Ammon's horn (tissue), 1 donor: ENCODE measurements at regions not wholly inside any gene's neighbourhood (a gene's known extent, or its start where the extent isn't known, plus 50 kb on each side); places are given as distances from the start of the nearest gene placed in this dataset.

Experiments
- DNase-seq: peaks from one replicate; pipeline ENCODE4 v3.0.0-alpha.2; 2016; ENCODE audit warnings: low spot score

GRCh38 chr1:22285549-22286396, 142.9 kb upstream of the WNT4 start:
- DNase-seq, result no peak

GRCh38 chr1:22286491-22286890, 143.6 kb upstream of the WNT4 start:
- no peak for DNase-seq

GRCh38 chr1:22287273-22287672, 144.4 kb upstream of the WNT4 start:
- no peak for DNase-seq

- DNase-seq, result no peak
These were observed 145.1 kb upstream of the WNT4 start for GRCh38 chr1:22287946-22288520.

GRCh38 chr1:22288593-22289241, 145.8 kb upstream of the WNT4 start:
- DNase-seq, result no peak

GRCh38 chr1:22289307-22289995, 146.6 kb upstream of the WNT4 start:
- DNase-seq, result no peak

GRCh38 chr1:22290157-22290556, 147.3 kb upstream of the WNT4 start:
- no peak for DNase-seq

GRCh38 chr1:22290611-22291010, 147.7 kb upstream of the WNT4 start:
- DNase-seq, result no peak

- DNase-seq, result no peak
These were observed 148.2 kb upstream of the WNT4 start for GRCh38 chr1:22291057-22291456.

GRCh38 chr1:22291494-22291893, 148.6 kb upstream of the WNT4 start:
- DNase-seq, result no peak

- no peak for DNase-seq
These were observed 149.3 kb upstream of the WNT4 start for GRCh38 chr1:22292011-22292788.

GRCh38 chr1:22295396-22295795, 152.5 kb upstream of the WNT4 start:
- DNase-seq, result no peak

GRCh38 chr1:22295856-22296255, 153.0 kb upstream of the WNT4 start:
- DNase-seq, result no peak

GRCh38 chr1:22296701-22297591, 154.0 kb upstream of the WNT4 start:
- no peak for DNase-seq

- no peak for DNase-seq
These were observed 153.7 kb upstream of the ZBTB40 start for GRCh38 chr1:22297999-22298398.

- no peak for DNase-seq
These were observed 147.8 kb upstream of the ZBTB40 start for GRCh38 chr1:22303816-22304215.

GRCh38 chr1:22309572-22309971, 142.1 kb upstream of the ZBTB40 start:
- no peak for DNase-seq

GRCh38 chr1:22311461-22311860, 140.2 kb upstream of the ZBTB40 start:
- DNase-seq, result no peak

- DNase-seq, result no peak
These were observed 138.3 kb upstream of the ZBTB40 start for GRCh38 chr1:22313321-22313720.

GRCh38 chr1:22314706-22315105, 136.9 kb upstream of the ZBTB40 start:
- no peak for DNase-seq
